H9 (cell line): ENCODE measurements at regions not wholly inside any gene's neighbourhood (a gene's known extent, or its start where the extent isn't known, plus 50 kb on each side); places are given as distances from the start of the nearest gene placed in this dataset.

Experiments
- DNase-seq: peaks from one replicate; pipeline ENCODE4 v3.0.0-alpha.2; 2017
- H2AFZ ChIP-seq: one replicate; pipeline ENCODE4 v1.6.1; 2013; ENCODE audit warnings: mild to moderate bottlenecking, low read length, control low read depth, moderate library complexity
- H2AK5ac ChIP-seq: 2 replicates; pipeline ENCODE4 v1.6.1; 2013; ENCODE audit warnings: low read length, control low read depth, mixed read lengths; ENCODE audit not compliant: insufficient read length
- H2BK120ac ChIP-seq: one replicate; pipeline ENCODE4 v1.6.1; 2013; ENCODE audit warnings: low read depth, mild to moderate bottlenecking, low read length, control low read depth, inconsistent platforms; ENCODE audit not compliant: poor library complexity, severe bottlenecking
- H2BK12ac ChIP-seq: 2 replicates; pipeline ENCODE4 v1.6.1; 2013; ENCODE audit warnings: low read length, control low read depth, mixed read lengths, low read depth; ENCODE audit not compliant: insufficient read length
- H2BK15ac ChIP-seq: 2 replicates; pipeline ENCODE4 v1.6.1; 2013; ENCODE audit warnings: low read depth, low read length, control low read depth
- H2BK20ac ChIP-seq: one replicate; pipeline ENCODE4 v1.6.1; 2013; ENCODE audit warnings: low read depth, mild to moderate bottlenecking, low read length, control low read depth, inconsistent platforms; ENCODE audit not compliant: poor library complexity, severe bottlenecking
- H2BK5ac ChIP-seq: 2 replicates; pipeline ENCODE4 v1.6.1; 2013; ENCODE audit warnings: low read length, control low read depth, mixed read lengths; ENCODE audit not compliant: insufficient read length
- H3K14ac ChIP-seq: 2 replicates; pipeline ENCODE4 v1.6.1; 2013; ENCODE audit warnings: low read length, control low read depth; ENCODE audit not compliant: insufficient read depth
- H3K18ac ChIP-seq: 2 replicates; pipeline ENCODE4 v1.6.1; 2013; ENCODE audit warnings: low read depth, mild to moderate bottlenecking, mixed read lengths, low read length, control low read depth; ENCODE audit not compliant: insufficient read length
- H3K23ac ChIP-seq: 2 replicates; pipeline ENCODE4 v1.6.1; 2013; ENCODE audit warnings: low read length, control low read depth, mixed read lengths, low read depth; ENCODE audit not compliant: insufficient read length
- H3K23me2 ChIP-seq: 2 replicates; pipeline ENCODE4 v1.6.1; 2013; ENCODE audit warnings: low read depth, mild to moderate bottlenecking, mixed read lengths, low read length, control low read depth; ENCODE audit not compliant: insufficient read length, poor library complexity, severe bottlenecking
- H3K27ac ChIP-seq: 2 replicates; pipeline ENCODE4 v1.5.1; 2013; ENCODE audit warnings: low read length, control low read depth, mixed read lengths, low read depth; ENCODE audit not compliant: insufficient read length
- H3K27me3 ChIP-seq: 2 replicates; pipeline ENCODE4 v1.6.1; 2013; ENCODE audit warnings: low read length, control low read depth, inconsistent platforms; ENCODE audit not compliant: insufficient read depth
- H3K4ac ChIP-seq: 2 replicates; pipeline ENCODE4 v1.6.1; 2013; ENCODE audit warnings: low read depth, mild to moderate bottlenecking, control low read depth, inconsistent platforms, low read length, moderate library complexity
- H3K4me1 ChIP-seq: 2 replicates; pipeline ENCODE4 v1.6.1; 2013; ENCODE audit warnings: low read length, control low read depth, inconsistent platforms; ENCODE audit not compliant: insufficient read depth
- H3K4me2 ChIP-seq: 2 replicates; pipeline ENCODE4 v1.6.1; 2013; ENCODE audit warnings: low read length, control low read depth, mixed read lengths; ENCODE audit not compliant: insufficient read length, insufficient read depth
- H3K56ac ChIP-seq: 2 replicates; pipeline ENCODE4 v1.6.1; 2013; ENCODE audit warnings: low read depth, mild to moderate bottlenecking, mixed read lengths, low read length, control low read depth; ENCODE audit not compliant: insufficient read length
- H3K79me1 ChIP-seq: 2 replicates; pipeline ENCODE4 v1.6.1; 2013; ENCODE audit warnings: low read depth, mild to moderate bottlenecking, moderate library complexity, low read length, control low read depth, inconsistent platforms; ENCODE audit not compliant: insufficient read depth, poor library complexity, severe bottlenecking
- H3K79me2 ChIP-seq: 2 replicates; pipeline ENCODE4 v1.6.1; 2013; ENCODE audit warnings: low read length, control low read depth, inconsistent platforms; ENCODE audit not compliant: insufficient read depth
- H3K9ac ChIP-seq: 2 replicates; pipeline ENCODE4 v1.6.1; 2013; ENCODE audit warnings: low read length, control low read depth, mixed read lengths; ENCODE audit not compliant: insufficient read length; ENCODE audit errors: extremely low read depth
- H3K9me3 ChIP-seq: one replicate; pipeline ENCODE4 v1.6.1; 2013; ENCODE audit warnings: low read depth, low read length, inconsistent platforms; ENCODE audit not compliant: control insufficient read depth
- H3T11ph ChIP-seq: one replicate; pipeline ENCODE4 v1.6.1; 2013; ENCODE audit warnings: mild to moderate bottlenecking, low read length, control low read depth, inconsistent platforms
- H4K20me1 ChIP-seq: one replicate; pipeline ENCODE4 v1.6.1; 2013; ENCODE audit not compliant: control insufficient read depth, insufficient read length, insufficient read depth
- H4K5ac ChIP-seq: 2 replicates; pipeline ENCODE4 v1.6.1; 2013; ENCODE audit warnings: low read depth, mild to moderate bottlenecking, mixed read lengths, low read length, control low read depth; ENCODE audit not compliant: insufficient read length
- H4K8ac ChIP-seq: replicated peaks from 2 replicates; pipeline ENCODE4 v1.6.1; 2013; ENCODE audit warnings: low read length, control low read depth, mixed read lengths, low read depth; ENCODE audit not compliant: insufficient read length
- H4K91ac ChIP-seq: 2 replicates; pipeline ENCODE4 v1.6.1; 2013; ENCODE audit warnings: low read depth, mild to moderate bottlenecking, moderate library complexity, mixed read lengths, low read length, control low read depth; ENCODE audit not compliant: insufficient read length
- H3K27ac Mint-ChIP-seq, 3 experiments: 2 replicates in 2 of 3; 3 replicates in 1 of 3; pipeline ENCODE4 v1.8.0; 2020 to 2021; ENCODE audit warnings: mixed read lengths in 3 of 3, mild to moderate bottlenecking in 1 of 3, moderate library complexity in 1 of 3
- H3K27me3 Mint-ChIP-seq: 2 replicates; pipeline ENCODE4 v1.8.0; 2021; ENCODE audit warnings: low read depth, mild to moderate bottlenecking, moderate library complexity, mixed read lengths
- H3K36me3 Mint-ChIP-seq, 3 experiments: 2 replicates in 2 of 3; 3 replicates in 1 of 3; pipeline ENCODE4 v1.8.0; 2020 to 2021; ENCODE audit warnings: low read depth in 3 of 3, mixed read lengths in 3 of 3; ENCODE audit not compliant: insufficient read depth in 1 of 3
- H3K4me1 Mint-ChIP-seq, 2 experiments: 2 replicates each; pipeline ENCODE4 v1.8.0; 2020; ENCODE audit warnings: mixed read lengths in 2 of 2
- H3K4me3 Mint-ChIP-seq, 2 experiments: 2 replicates in 1 of 2; 3 replicates in 1 of 2; pipeline ENCODE4 v1.8.0; 2020 to 2021; ENCODE audit warnings: mild to moderate bottlenecking in 2 of 2, mixed read lengths in 2 of 2, moderate library complexity in 1 of 2
- H3K9me3 Mint-ChIP-seq, 2 experiments: 2 replicates in 1 of 2; 3 replicates in 1 of 2; pipeline ENCODE4 v1.8.0; 2020; ENCODE audit warnings: mild to moderate bottlenecking in 2 of 2, mixed read lengths in 2 of 2, moderate library complexity in 1 of 2
- CTCF ChIP-seq: fragments of 200-600 bp; sonication (generic); conservative IDR thresholded peaks from 3 replicates; pipeline ENCODE4 v1.8.0; 2021; ENCODE audit warnings: antibody characterized with exemption, mild to moderate bottlenecking
- WGBS: extraction: QIAGEN DNeasy Blood & Tissue Kit; methylation state at CpG from one replicate; pipeline ENCODE4 v1.1.7; 2013; ENCODE audit warnings: missing lambda C conversion rate, low lambda C conversion rate, mixed read lengths; ENCODE audit not compliant: insufficient read length; ENCODE audit errors: extremely low coverage; 5-methylcytosine and 5-hydroxymethylcytosine counted together

- Mint-ChIP-seq H3K9me3 (no peaks in the 10 kb centered on the region), H3K27ac (no peak overlapping the region), H3K4me1 (peaks cover 23 to 27% of the 10 kb centered on the region in 2 experiments), H3K27me3 (no peaks in the 10 kb centered on the region), H3K36me3 (no peaks in the 10 kb centered on the region), H3K4me3 (no peak overlapping the region)
- TF ChIP-seq CTCF: no peak
- no peaks in the 10 kb centered on the region for H3K79me2 ChIP-seq
- no peak overlapping the region for H4K91ac ChIP-seq
- H3K4ac ChIP-seq: no peak overlapping the region
- no peak overlapping the region for H3K9ac ChIP-seq
- H4K5ac ChIP-seq: no peak overlapping the region
- no peak overlapping the region for H2BK20ac ChIP-seq
- H3K14ac ChIP-seq: no peak overlapping the region
- H3K4me2 ChIP-seq: no peak overlapping the region
- no peak overlapping the region for H2BK15ac ChIP-seq
- no peak for DNase-seq
- H2BK12ac ChIP-seq: no peak overlapping the region
- H2BK120ac ChIP-seq: no peak overlapping the region
- H3T11ph ChIP-seq: no peak overlapping the region
- no peaks in the 10 kb centered on the region for H3K9me3 ChIP-seq
- H3K23me2 ChIP-seq: no peaks in the 10 kb centered on the region
- no peak overlapping the region for H3K27ac ChIP-seq
- H4K8ac ChIP-seq: no peak overlapping the region
- WGBS: no CpG with 5 or more reads among the region's 2 CpGs
- no peaks in the 10 kb centered on the region for H4K20me1 ChIP-seq
- H2AFZ ChIP-seq: no peak overlapping the region
- H3K4me1 ChIP-seq: no peaks in the 10 kb centered on the region
- H3K56ac ChIP-seq: no peak overlapping the region
- no peak overlapping the region for H2BK5ac ChIP-seq
- H3K79me1 ChIP-seq: no peaks in the 10 kb centered on the region
- no peak overlapping the region for H2AK5ac ChIP-seq
- no peaks in the 10 kb centered on the region for H3K27me3 ChIP-seq
- H3K23ac ChIP-seq: no peak overlapping the region
- no peak overlapping the region for H3K18ac ChIP-seq
Observed at GRCh38 chr11:28939381-28939780, 831.2 kb downstream of the METTL15 start.
